DMS79 treated with DMSO at 0.1 percent for 48 hours (cell line): ENCODE measurements at regions not wholly inside any gene's neighbourhood (a gene's known extent, or its start where the extent isn't known, plus 50 kb on each side); places are given as distances from the start of the nearest gene placed in this dataset.
"Not testable (repeated sequence)": the region's sequence is repeated elsewhere in the genome, so short reads cannot be mapped to it uniquely, and the experiment has no call there.

Experiments used
- DNase-seq: peaks from one replicate; lab custom pipeline; 2025; lab: John Stamatoyannopoulos, UW

DNA sequence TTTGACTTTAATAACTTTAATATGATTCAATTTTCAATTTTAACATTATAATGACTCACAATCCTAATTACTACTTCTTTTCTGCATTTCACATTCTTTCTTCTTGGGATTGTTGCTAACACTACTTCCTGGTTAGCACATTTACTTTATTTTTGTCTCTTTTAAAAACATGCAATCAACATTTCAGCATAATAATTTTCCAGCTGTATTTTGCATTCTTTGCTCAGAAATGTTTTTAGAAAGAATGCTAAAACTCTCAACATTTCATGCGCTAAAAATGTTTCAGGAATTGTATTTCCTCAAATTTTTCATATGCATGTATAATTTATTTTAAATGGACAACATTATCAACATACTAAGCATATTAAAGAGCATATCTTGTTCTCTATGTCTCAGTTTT, 1302.1 kb upstream of the GJE1 start:
- DNase-seq = no peak

DNA sequence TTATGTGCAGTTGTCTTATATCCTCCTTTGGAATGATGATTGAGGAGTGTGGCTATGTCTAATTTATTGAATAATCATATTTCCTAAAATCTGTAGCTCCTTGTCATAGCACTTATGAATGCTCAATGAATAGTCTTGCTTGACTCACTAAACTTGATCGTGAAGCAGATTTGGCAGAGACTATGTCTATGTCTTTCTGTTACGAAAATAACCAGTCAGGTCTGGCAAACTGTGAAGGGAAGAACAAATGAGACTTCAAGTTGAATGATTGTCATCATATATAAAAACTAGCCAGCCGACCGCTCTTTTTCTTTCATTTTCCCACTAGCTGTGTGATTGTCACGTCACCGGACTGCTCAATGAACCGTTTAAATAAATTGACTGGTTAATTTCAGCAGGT, 1303.9 kb upstream of the GJE1 start:
- no peak for DNase-seq

DNA sequence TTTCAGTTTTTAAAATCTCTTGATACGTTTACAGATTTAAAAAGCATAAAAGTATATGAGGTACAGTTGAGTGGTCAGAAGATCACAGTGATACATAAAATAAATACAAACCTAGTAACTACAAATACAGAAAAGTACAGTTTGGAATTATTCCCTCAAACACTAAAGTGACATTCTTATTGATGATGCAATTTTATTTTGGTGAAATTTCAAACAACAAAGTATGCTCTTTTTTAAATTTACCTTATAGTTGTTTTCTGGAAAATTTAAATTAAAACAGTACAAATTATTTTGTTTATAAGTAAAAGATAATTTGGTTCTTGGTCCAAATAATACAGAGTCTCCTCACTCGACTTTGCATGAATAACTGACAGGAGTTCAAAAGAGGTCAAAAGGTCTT, 1305.1 kb upstream of the GJE1 start:
- DNase-seq = no peak

DNA sequence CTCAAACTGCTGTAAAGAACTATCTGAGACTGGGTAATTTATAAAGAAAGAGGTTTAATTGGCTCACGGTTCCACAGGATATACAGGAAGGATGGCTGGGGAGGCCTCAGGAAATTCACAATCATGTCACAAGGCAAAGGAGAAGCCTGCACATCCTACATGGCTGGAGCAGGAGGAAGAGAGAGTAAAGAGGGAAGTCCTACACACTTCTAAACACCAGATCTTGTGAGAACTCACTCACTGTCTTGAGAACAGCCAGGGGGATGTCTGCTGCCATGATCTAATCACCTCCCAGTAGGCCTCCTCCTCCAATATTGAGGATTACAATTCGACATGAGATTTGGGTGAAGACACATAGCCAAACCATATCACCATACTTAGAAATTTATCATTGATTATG, 1307.0 kb upstream of the GJE1 start:
- DNase-seq = no peak

DNA sequence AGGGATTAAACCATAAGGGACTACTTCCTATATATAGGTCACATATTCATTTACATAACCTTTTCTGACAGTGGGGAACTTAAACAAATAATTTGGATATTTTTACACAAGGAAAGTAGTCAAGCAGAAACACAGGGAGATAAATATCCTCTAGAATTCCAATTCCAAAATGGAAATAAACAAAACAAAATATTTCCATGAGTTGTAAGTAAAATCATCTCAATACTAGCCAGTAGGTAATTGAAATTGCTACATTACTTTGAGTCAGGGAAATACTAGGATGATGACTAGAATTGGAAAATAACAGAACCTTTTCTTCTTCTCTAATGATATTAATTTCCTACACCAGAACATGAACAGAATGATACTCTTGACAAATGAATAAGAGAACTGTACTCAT, 1308.1 kb upstream of the GJE1 start:
- no peak for DNase-seq

DNA sequence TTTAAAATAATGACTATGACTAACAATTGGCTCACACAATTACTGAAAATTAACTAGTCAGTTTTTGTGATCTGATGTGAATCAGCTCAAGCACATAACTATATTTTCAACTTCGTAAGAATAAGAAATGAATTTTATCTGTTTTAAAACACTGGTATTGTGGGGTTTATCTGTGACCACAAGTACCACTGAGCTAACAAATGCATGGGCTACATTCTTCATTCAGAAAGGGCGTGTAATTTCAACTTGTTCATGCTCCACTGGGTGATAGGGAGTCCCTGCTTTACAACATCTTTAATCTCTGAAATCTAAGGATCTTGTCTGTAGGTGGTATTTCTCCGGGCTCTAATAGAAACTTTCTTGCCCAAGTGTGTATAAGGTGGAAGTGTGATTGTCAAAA, 1311.5 kb upstream of the GJE1 start:
- no peak for DNase-seq

DNA sequence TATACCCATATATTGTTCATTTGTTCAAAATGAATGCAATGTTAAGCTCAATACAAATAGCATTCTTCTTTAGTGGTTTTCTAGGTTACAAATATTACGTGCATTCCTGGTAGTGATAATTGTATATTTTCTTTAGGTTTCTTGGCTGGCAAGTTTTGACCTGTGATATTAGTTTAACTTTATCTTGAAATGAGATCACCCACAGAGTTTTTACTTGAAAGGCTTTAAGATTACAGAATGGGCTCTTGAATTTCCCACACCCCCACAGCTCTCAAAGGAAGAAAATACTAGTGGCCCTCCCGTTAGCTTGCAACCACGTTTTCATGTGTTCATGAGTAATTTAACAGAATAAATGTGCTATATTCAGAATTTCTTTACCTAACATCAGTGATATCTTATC, 1315.5 kb upstream of the GJE1 start:
- no peak for DNase-seq

DNA sequence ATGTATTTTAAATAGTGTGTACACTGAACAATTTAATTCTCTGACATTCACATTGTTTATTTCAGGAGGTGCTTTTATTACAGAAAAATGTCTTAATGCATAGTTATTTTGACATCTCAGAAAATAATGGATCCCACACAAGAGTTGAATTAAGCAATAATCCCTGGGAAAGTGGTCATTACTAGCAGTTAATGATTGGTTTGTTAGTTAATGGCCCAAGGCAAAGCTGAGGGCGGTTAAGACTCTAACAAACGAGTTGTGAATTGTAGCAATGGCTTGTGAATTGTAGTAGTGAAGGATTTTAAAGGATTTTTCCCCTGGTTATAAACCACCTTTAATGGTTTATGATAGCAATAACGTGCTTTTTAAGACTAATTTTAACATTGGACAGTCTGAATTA, 1316.0 kb upstream of the GJE1 start:
- DNase-seq = no peak

DNA sequence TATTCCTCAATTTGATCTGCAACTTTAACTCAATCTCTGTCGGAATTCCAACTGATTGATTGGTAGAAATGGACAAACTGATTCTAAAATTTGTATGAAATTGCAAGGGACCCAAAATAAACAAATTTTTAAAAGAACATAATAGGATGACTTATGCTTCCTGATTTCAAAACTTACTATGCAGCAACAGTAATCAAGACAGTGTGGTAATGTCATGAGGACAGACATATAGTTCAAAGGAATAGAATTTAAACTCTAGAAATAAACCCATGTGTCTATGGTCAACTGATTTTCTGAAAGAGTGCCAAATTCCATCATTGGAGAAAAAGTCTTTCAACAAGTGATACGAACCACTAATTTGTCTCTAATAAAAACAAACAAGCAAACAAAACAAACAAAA, 1320.1 kb upstream of the GJE1 start:
- no peak for DNase-seq

DNA sequence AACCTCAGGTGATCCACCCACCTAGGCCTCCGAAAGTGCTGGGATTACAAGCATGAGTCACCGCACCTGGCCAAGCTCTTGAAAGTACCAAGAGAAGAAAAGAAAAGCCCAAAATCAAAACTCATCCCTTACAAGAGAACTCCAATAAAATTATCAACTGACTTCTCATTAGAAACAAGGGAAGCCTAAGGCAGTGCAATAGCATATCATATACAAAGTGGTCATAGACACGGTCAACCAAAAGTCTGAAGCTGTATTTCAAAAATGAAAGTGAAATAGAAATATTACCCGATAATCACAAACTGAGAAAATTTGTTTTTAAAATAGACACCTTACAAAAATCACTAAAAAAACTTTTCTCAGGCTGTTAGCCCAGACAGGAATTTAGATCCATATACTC, 1321.1 kb upstream of the GJE1 start:
- DNase-seq = no peak

DNA sequence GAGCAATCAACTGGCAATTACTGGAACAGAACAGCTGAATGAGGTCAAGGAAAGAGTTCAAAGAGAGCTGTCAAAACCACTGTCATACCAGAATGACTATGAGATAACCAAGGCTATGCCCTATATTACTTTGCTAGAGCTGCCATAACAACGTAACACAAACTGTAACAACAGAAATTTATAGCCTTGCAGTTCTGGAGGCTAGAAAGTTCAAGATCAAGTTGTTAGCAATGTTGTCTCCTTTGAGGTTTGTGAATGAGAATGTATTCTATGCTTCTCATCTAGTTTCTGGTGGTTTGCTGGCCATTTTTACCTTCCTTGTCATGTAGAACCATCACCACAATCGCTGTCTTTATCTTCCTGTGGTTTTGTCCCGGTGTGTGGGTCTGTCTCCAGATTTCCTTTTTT, 1323.0 kb upstream of the GJE1 start:
- DNase-seq = no peak

DNA sequence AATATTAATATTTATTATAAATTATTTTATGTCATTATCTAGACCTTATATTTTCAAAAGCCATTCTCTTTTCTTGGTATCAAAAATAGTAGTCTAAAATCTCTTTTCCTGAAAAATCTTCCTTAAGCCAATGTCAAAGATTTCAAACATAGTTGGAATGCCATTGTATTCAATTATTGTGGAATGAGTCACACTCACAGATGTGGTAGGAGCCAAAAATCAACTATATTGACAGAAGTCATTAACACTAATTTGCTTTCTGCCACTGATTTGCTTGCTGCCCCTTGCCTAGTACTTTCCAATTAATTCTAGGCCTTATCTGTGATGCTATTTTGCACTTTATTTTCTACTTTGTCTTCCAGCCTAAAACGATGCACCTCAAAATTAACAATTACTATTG, 1326.3 kb upstream of the GJE1 start:
- DNase-seq = no peak

DNA sequence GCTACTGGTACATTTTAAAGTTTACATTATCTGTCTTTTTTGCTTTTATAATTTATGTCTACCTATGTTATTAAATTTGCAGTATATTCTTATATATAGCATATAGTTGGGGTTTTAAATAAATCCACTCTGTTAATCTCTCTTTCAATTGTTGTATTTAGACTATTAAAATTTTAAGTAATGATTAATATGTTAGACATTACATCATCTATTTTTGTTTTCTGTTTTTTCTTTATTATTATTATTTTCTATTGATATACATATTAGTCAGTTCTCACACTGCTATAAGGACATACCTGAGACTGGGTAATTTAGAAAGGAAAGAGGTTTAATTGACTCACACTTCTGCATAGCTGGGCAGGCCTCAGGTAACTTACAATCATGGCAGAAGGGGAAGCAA, 1338.2 kb upstream of the GJE1 start:
- no peak for DNase-seq

DNA sequence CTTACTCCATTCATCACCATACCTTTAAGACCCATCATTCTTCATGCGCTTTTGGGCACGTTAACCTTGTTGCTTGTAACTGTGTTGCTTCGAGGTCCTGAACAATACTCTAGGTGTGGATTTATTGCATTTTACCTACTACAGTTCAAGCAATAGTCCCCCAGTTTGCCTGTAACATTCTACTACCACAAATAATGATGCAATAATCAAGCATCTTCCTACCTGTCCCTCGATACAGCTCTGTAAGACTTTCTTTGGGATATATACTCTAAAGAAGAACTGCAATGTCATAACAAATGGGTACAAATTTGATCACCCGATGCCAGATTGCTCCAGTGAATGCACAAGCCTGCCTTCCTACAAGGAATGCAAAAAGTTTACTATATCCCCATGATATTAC, 1342.6 kb upstream of the GJE1 start:
- DNase-seq = no peak

DNA sequence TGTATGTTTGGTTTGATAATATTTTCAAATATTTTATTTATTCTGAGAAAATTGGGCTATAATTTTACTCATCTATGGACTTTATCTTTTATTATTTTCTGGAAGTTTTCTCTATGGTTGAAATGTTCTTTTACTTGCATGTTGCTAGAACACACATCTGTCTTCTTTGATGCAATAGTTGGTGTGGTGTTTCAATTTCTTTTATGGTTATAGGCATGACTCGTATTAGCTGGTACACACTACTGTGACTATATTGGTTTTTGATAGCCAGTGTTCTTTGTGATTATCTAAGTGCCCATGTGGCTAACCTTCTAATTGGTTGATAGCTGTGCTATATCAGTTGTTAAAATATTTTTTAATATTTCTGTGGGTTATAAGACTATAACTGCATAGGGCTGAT, 1343.3 kb upstream of the GJE1 start:
- no peak for DNase-seq

DNA sequence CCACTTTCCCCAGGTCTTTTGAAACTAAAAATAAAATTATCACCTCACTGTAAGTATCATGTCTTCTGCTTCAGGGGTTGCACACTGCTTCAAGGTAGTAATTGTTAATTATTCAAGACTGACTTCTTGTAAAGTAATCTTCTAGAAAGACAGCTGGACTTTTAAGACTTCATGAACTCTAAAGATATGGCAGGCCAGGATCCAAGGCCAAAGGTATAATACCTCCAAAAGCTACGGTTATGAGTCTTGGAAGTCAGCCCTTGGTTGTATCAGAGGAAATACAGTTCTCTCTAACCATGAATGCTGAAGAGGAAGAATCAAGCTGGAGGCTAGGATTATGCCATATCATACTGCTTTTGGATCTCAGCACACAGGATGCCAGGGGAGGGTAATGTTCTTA, 1346.8 kb upstream of the GJE1 start:
- no peak for DNase-seq

DNA sequence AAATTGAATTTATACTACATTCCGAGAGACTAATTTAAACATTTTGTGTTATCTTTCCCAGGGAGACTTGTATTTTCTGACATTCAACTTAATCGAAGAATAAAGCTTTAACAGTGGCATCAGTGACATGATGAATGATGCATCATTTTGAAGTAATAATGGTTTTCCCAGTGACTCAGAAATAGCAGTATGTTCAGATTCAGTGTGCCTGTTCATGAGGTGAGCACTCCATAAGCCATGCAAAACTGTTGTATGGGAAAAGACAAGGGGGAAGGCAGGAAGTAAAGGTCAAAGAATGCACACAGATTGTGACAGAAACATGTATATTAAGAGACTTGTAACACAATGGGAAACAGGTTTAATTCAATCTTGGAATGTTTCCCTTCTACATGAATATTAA, 1348.2 kb upstream of the GJE1 start:
- DNase-seq = no peak

DNA sequence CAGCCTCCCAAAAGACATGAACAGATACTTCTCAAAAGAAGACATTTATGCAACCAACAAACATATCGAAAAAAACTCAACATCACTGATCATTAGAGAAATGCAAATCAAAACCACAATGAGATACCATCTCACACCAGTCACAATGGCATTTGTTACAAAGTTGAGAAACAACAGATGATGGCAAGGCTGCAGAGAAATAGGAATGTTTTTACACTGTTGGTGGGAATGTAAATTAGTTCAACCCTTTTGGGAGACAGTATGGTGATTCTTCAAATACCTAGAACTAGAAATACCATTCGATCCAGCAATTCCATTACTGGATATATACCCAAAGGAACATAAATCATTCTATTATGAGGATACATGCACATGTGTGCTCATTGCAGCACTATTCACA, 1349.2 kb upstream of the GJE1 start:
- not testable (repeated sequence) for DNase-seq

DNA sequence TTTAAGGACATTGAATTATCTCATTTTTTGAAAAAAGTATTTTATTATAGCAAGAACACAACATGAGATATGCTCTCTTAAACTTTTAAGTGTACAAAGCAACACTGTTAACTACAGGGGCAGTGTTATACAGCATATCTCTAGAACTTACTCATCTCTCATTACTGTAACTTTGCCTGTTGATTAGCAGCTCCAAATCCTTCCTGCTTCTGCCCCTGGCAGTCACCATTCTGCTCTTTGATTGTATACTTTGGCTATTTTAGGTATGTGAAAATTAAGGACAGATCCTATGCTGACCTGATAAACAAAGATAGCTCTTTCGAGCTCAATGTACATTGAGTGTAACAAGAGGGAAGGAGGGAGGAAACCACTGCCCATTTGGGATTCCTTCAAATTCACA, 1349.8 kb upstream of the GJE1 start:
- no peak for DNase-seq

DNA sequence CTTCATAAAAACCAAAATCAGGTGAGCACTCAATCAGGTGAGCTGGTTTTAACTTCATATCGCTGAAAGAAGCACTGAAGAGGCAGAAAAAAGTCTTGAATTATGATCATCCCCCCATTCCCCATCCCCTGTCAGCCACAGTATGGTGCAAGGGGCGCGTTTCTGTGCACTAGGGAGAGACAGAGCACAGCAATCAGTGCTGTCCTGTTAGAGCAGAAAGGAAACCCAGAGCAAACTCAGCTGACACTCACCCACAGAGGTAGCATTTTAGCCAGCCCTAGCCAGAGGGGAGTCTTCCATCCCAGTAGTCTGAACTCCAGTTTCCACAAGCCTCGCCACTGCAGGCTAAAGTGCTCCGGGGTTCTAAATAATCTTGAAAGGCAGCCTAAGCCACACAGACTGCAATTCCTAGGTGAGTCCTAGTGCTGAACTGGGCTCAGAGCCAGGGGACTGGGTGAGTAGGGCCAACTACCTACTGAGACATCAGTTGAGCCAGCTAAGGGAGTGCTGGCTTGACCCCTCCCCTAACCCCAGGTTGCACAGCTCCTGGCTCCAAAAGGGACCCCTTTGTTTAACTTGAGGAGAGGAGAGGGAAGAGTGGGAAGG, 1352.6 kb upstream of the GJE1 start:
- no peak for DNase-seq

DNA sequence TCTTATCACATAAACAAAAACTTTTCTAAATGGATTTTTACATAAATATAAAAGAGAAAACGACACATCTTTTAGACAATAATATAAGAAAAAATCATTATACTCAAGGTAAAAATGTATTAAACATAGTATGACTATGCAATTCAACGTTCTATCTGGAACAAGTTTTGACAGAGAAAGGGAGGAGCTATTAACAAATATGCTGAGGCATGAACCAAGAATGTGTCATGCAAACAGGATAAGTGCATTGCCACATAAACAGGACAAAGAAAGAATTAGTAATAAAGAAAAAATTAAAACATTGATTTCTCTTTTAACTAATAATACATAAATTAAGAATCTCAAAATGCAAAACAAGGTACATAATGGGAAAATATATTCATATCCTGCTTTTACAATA, 1353.4 kb upstream of the GJE1 start:
- no peak for DNase-seq

DNA sequence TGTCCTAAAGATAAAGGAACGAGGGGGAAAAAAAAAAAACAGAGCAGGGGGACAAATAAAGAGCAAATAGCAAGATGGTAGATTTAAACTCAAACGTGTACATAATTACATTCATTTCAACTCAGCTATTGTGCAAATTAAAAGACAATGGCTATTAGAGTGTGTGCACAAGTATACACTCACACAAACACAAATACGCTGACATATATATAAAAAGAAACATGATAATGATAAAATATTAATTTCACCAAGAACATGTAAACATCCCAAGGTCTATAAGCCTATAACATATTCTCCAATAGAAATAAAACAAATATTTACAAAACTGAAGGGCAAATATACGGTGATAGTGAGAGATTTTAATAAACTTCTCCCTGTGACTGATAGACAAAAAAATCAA, 1354.9 kb upstream of the GJE1 start:
- DNase-seq = no peak

DNA sequence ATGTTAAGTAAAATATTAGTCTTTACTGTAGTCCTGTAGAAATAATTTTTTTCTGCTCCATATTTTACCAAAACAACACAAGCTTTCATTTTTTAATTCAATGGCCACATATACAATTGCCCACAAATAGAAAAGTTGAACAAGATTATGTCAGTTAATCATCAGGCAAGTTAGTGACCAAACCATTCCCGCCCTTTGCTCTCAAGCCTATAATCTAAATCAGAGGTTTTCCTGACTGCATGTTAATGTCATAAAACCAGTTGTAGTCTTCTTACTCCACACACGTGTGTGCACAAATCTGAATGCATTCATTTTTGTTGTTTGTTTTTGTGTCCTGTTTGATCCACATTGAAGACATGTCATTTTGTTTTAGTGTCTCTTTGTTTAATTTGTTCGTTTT, 1357.7 kb upstream of the GJE1 start:
- no peak for DNase-seq

DNA sequence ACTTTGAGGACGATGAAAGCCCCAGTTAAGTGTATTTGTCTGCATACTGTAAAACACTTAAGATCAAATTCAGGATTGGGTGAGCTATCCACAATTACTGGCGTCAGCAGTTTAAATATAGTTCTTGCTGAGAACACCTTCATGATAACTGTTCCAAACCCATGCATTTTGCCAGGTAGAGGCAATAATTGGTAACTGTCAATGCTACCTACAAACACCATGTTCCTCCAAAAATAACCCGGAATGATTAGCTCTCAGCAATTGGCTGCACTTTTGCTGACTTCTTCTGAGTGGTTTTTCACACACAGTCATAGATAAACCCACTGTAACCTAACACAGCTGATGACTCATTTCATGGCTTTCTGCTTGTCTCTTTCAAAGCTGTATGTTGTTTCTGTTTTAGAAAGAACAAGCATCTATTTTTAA, 1358.6 kb upstream of the GJE1 start:
- no peak for DNase-seq

DNA sequence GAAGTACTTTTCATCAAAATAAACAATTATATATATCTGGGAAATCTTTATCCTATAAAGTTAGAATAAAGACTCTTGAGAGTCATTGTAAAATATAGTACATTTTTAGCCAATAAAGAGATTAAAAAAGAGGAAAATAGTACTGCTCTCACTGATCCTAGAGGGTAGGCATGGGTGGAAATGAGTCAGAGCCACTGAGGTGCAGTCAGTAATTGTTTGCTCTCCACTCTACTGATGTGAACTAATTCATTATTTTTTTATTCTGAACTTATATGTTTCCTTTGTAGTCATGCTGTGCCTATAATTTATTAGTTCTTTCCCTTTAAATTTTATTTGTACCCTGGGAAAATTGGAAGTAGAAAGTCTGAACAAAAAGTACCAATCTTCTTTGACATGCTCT, 1359.4 kb upstream of the GJE1 start:
- DNase-seq = no peak
